GM21360 (cell line): ENCODE measurements at regions not wholly inside any gene's neighbourhood (a gene's known extent, or its start where the extent isn't known, plus 50 kb on each side); places are given as distances from the start of the nearest gene placed in this dataset.

Source experiments
- ATAC-seq: cut with Tn5 transposase; IDR thresholded peaks from one replicate; pipeline ENCODE4 v1.9.1; 2021; ENCODE audit warnings: mild to moderate bottlenecking, moderate library complexity; ENCODE audit not compliant: unreplicated experiment

DNA sequence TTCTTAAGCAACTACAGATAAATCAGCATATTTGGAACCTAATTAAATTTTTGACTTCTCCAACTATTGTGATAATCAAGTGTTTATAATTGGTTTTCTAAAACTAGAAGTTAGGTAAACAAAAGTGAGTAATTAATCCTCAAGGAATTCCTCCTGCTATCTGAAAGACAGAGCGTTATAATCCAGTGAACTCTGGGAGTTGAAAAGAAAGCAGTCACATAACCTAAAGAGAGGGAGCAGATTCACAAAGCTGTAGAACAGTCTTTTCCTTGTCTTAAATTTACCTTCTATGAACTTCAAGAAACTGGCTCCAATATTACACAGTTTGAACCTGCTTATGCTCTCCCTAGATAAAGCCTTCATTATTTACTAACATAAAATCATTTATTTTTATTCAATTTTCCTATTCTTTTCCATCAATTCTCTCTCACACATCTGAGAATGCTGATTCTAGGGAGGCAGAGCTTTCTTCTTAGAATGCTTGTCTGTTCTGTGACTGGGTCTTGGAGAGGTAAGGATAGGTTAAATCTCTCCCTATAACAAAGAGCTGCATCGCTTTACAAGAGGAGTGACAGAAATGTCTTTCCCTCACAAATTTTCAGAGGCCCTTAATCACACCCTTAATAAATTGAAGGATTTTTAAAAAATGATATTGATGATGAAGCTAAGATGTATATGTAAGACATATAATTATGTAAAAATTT lies 132.8 kb downstream of the TUSC7 start:
- no peak for ATAC-seq

DNA sequence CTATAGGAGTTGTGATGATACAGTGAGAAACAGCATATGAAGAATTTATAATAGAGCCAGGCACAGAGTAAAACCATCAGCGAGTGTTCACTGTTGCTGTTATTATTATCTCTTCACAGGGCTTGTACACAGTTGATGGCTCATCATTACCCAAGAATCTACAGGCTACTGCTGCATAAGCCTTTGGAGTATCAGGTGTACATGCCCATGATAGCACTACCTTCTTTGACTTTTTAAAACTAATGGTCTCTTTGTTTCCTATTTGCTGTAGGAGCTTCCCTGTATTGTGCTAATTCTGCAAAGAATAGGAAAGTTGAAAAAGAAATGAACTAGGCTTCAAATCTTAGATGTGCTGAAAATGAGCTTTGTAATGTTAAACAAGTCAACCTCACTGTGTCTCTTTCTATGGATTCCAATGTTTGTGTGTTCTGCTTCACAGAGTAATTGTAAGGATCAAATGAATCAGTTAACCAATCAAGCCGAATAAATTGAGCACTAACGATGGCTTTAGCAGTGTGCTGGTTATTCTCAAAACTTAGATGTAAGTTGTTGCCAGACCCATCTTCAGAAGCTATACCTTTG lies 138.8 kb downstream of the TUSC7 start:
- no peak for ATAC-seq

GRCh38 chr3:116849261-116849688 lies 139.7 kb downstream of the TUSC7 start:
- no peak for ATAC-seq

- ATAC-seq, result no peak
Observed at GRCh38 chr3:116852803-116853202, 143.2 kb downstream of the TUSC7 start.

DNA sequence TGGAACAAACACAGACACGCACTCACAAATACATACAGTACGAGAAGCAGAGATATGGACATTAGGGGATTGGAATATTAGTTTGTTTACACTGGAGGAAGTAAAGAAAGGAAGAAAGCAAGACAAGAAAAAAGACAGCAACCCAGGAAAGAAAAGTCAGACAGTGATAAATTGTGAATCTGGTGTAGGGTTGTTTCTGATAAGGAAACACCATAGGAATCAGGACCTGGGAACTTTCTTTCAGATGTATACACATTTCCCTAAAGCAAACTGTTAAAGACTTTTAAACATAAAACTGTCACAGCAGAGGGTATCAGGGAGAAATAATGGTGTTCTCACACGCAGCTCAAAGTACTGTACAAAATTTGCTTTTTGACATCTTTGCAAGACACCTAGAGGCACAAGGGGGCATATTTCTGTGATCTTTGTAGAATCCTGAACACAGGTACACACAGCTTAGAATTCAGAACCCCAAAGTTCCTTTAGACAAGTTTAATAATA lies 153.7 kb downstream of the TUSC7 start:
- ATAC-seq, result no peak

DNA sequence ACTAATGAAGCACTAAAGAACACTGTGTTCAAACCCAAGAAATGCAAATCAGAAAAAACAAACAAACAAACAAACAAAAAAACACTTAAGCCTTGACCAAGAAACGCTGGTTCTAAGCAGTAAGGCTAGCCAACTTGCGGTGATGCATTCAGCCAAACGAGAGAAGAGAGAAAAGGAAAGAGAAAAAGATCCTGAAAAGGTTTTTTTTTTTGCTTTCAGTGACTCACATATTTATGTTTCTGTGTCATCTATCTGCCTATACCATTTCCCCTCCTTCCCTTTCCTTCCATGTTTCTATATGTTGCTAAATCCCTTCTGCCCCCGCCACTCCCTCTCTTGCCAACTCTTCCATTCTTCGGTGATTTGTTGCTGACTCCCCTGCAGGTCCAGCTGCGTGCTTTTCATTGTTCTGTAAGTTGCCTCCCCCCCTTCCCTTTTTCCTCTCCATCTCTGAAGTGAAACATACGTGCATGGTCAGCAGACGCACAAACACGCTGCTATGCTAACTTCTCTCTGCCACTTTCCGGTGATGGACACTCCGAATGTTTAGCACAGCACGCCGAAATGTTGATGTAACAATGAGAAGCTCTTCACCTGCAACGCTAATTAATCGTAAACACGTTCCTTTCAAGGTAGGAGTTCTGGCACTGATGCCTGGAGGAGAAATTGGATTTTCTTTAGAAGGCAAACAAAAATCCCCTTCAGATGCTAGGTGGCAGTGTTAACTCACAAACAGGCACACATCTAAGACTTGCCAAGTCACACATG lies 154.4 kb downstream of the TUSC7 start:
- ATAC-seq, result peak; percentile 63

DNA sequence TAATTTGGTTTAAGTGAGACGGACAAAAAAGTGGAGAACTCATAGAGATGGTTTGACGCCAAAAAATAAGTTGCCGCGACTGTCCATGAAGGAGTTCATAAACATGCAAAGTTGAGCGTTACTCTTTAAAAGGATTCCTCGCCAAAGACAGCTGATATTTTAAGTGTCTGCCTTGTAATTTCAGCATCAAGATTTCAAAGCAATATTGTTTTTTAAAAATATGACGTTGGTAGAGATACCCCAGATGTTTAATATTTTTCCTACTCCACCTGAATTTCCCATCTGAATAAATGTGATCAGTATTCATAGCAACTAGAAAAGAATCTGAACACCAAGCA lies 155.0 kb downstream of the TUSC7 start:
- ATAC-seq, result no peak

DNA sequence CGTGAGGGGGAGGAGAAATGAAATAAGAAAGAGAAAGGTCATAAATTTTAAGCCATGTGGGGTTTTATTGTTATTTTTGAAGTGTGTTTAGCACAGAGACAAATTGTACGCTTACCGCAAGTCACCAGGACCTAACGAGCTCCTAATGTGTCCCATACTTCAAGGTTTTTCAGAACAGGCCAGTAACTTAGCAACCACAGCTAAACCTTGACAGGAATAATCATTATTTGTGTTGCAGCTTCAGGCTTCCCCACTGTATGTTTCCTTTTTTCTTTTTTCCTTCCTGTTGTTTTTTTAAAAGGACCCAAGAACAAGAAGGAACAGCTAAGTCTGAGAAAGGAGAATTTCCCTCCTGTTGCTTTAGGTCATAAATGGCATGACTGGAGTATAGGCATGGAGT lies 160.8 kb downstream of the TUSC7 start:
- no peak for ATAC-seq

DNA sequence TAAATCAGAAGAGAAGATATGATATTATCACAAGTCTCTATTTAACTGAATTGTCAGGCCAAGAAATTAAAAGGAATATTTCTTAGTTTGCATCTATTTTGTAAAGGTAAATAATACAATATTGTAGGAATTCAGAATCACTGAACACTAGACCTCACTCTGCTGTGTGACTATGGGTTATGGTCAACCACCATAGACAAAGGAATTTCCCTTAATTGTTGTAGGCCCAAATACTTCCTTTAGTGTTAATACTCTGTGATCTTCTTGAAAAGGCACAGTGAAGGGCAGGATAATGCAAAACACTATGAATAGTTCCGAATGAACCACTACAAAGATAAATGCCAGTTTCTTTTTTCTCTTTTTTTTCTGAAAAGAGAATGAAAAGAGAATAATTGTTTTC lies 162.3 kb downstream of the TUSC7 start:
- ATAC-seq, result no peak

GRCh38 chr3:116872688-116873087 lies 163.1 kb downstream of the TUSC7 start:
- no peak for ATAC-seq

GRCh38 chr3:116873142-116873541 lies 163.6 kb downstream of the TUSC7 start:
- no peak for ATAC-seq

DNA sequence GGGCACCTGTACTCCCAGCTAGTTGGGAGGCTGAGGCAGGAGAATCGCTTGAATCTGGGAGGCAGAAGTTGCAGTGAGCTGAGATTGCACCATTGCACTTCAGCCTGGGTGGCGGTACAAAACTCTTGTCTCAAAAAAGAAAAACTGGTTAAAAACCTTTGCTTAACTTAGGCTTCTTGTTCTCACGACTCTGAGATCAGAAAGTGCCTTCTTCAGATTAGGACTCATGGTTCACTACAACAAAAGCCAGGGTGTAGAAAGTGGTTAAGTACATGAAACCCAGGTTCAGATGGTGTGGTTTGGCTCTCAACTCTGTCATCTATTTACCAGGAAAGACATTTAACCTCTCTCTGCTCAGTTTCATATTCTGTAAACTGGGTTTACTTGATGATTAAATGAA lies 168.4 kb downstream of the TUSC7 start:
- ATAC-seq, result peak; percentile 83

GRCh38 chr3:116886202-116886893 lies 176.8 kb downstream of the TUSC7 start:
- peak; percentile 97 for ATAC-seq

DNA sequence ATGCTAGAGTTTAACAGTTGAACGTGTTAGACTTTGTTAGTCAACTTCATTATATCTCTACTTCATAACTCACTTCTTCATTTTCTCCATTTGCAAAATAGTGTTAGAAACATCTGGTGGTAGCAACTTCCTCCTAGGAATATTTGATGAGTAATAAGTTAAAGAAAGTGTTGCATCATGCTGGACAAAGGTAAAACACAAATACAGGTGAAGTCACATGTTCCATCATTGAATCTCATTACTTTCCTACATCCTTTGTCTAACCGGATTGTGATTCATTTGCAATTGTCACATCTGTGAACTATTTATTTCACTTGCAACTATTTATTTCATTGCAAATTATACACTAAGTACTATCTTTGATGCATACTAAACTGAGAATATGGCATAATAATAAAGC lies 186.5 kb downstream of the TUSC7 start:
- no peak for ATAC-seq

DNA sequence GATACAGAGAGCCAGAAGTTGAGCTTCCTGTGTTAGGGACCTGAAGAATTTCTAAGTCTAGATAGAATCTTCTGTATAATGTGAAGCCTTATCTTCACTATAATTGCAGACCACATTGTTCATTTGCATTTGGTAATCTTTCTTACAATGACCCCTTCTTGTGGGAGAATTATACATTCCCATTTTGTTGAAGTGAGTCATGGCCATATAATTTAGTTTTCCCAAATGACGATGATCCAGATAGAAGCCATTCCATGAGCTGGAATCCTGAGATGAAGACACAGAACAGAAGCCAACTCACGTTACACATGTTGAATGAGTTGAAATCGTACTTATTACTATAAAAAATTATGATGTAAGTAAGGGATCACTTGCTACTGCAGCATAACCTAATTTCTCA lies 187.8 kb downstream of the TUSC7 start:
- ATAC-seq, result no peak

- no peak for ATAC-seq
Observed at GRCh38 chr3:116899253-116899652, 189.7 kb downstream of the TUSC7 start.

DNA sequence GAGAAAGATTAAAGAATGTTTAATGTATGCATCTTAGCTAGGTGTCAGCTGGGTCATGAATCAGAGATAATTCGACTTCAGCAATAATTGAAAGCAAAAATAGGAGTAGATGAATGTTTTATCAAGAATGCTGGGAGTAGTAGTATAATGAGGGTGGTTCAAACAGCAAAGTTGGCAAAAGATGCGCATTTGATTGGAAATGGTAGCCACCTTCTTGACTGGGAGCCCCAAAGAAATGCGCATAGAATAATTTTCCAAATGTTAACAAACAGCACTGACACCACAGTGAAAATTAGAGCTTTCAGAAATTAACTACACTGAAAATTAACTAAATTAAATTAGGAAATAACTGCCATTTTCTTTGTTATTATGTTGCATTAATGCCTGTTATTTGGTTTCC lies 195.8 kb downstream of the TUSC7 start:
- ATAC-seq, result no peak

- ATAC-seq, result no peak
Observed at GRCh38 chr3:116905794-116906193, 196.2 kb downstream of the TUSC7 start.

GRCh38 chr3:116912116-116912515 lies 202.5 kb downstream of the TUSC7 start:
- no peak for ATAC-seq

DNA sequence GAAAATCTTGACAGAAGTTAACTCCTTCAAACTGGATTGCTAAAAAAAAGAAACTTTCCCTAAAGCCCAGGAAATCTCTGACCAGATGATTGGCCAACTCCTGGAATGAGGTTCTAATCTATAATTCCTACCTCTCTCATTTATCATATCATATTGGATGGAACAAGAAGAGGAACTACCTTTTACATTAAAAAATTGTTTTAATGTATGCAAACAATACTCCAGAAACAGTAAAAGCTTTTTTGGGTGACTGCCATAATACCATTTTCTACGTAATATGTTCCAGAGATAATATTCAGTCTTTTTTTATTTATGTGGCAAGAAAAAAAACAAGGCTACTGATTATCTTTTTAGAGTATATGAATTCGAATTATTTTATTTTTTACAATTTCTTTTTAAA lies 204.4 kb downstream of the TUSC7 start:
- ATAC-seq, result no peak

DNA sequence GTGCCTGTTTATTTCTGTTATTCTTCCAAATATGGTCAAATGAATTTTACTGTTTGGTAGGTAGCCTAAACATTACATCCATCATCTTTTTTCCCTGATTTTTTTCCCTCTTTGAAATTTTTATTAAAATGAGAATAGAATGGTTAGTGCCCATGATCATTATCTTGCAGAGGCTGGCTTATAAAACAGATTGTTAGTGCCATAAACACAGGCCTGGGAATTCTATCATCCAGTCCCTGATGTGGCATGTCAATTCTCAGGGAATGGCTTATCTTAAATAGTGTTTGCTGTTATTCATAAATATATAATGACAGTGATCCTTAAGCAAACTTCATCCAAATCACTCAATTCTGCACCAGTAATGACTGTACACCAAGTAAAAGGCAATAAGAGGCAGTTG lies 207.3 kb downstream of the TUSC7 start:
- no peak for ATAC-seq
